ENCODE measurements at regions not wholly inside any gene's neighbourhood (a gene's known extent, or its start where the extent isn't known, plus 50 kb on each side); places are given as distances from the start of the nearest gene placed in this dataset.

- TF ChIP-seq EP300 (IDR thresholded peaks at IDR 0.05) (no peak), POLR2A (IDR thresholded peaks at IDR 0.05) (no peak)
These were observed 1135.1 kb upstream of the CRIM1 start for GRCh38 chr2:35220461-35220860.

Data from tibial nerve (tissue), 3 donors.